Mucosa of descending colon (tissue), 3 donors: ENCODE measurements at regions not wholly inside any gene's neighbourhood (a gene's known extent, or its start where the extent isn't known, plus 50 kb on each side); places are given as distances from the start of the nearest gene placed in this dataset.
A peak's percentile ranks its signal among the peaks of the same experiment; 100 is the strongest.

Experiments
- ATAC-seq: fragments of 200-7000 bp; cut with Tn5 transposase; one replicate; pipeline ENCODE4 v1.9.1; 2020; ENCODE audit warnings: mild to moderate bottlenecking, moderate library complexity
- DNase-seq, 3 donors: peaks; one replicate each; pipeline ENCODE4 v3.0.0-alpha.2; 2020
- H3K36me3 ChIP-seq: fragments of 200-600 bp; one replicate; pipeline ENCODE4 v1.8.0; 2021; ENCODE audit warnings: low read depth, mild to moderate bottlenecking
- H3K4me1 ChIP-seq: fragments of 200-600 bp; one replicate; pipeline ENCODE4 v1.8.0; 2021; ENCODE audit warnings: low read depth, mild to moderate bottlenecking
- H3K4me3 ChIP-seq: fragments of 200-600 bp; one replicate; pipeline ENCODE4 v1.8.0; 2021; ENCODE audit warnings: mild to moderate bottlenecking
- H3K9me3 ChIP-seq: fragments of 200-600 bp; one replicate; pipeline ENCODE4 v1.8.0; 2021; ENCODE audit warnings: mild to moderate bottlenecking
- intact Hi-C, 2 donors: fragments of 100-400 bp; cut with DNase I in 1 of 2; cut with micrococcal nuclease in 1 of 2; formaldehyde crosslinking; loops; one replicate each; pipeline versions ENCODE4 v1.11.0 to v1.11.1; 2022; cut with DNase I, micrococcal nuclease
- TF ChIP-seq, protein P1 (sequence below): fragments of 200-600 bp; IDR thresholded peaks from one replicate; pipeline ENCODE4 v1.8.0; 2022; ENCODE audit warnings: antibody characterized with exemption, mild to moderate bottlenecking
- donor health status: DM: no; HTN: no; CAD: no; lungs with moderate emphysema.
- donor health status: DM: no; HTN: no; CAD: no.
- donor health status: DM: no; HTN: yes; CAD: no.

DNA sequence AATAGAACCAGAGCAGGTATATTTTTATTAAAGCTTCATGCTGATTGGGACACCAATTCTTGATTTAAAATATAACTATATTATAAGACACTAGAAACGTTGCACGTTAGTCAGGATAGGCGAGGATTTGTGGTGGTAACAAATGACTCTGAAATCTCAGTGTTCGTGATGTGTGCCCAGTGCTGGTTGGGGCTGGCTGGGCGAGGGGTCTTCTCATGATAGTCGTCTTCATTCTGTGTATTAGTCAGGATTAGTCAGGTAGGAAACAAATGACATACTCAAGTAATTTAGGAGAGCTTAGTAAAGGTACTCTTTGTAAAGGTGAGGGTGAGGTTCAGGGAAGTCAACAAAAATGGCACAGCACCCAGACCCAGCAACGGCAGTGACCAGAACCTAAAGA is 73.9 kb upstream of the HIF1A start:
- Histone ChIP-seq H3K4me3 (no peak overlapping the region), H3K36me3 (no peaks in the 10 kb centered on the region), H3K4me1 (no peaks in the 10 kb centered on the region), H3K9me3 (no peaks in the 10 kb centered on the region)
- ATAC-seq (no peak), DNase-seq (no peak)
- TF ChIP-seq, protein P1, sequence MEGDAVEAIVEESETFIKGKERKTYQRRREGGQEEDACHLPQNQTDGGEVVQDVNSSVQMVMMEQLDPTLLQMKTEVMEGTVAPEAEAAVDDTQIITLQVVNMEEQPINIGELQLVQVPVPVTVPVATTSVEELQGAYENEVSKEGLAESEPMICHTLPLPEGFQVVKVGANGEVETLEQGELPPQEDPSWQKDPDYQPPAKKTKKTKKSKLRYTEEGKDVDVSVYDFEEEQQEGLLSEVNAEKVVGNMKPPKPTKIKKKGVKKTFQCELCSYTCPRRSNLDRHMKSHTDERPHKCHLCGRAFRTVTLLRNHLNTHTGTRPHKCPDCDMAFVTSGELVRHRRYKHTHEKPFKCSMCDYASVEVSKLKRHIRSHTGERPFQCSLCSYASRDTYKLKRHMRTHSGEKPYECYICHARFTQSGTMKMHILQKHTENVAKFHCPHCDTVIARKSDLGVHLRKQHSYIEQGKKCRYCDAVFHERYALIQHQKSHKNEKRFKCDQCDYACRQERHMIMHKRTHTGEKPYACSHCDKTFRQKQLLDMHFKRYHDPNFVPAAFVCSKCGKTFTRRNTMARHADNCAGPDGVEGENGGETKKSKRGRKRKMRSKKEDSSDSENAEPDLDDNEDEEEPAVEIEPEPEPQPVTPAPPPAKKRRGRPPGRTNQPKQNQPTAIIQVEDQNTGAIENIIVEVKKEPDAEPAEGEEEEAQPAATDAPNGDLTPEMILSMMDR = no peak
- intact Hi-C loops = no loop called here

DNA sequence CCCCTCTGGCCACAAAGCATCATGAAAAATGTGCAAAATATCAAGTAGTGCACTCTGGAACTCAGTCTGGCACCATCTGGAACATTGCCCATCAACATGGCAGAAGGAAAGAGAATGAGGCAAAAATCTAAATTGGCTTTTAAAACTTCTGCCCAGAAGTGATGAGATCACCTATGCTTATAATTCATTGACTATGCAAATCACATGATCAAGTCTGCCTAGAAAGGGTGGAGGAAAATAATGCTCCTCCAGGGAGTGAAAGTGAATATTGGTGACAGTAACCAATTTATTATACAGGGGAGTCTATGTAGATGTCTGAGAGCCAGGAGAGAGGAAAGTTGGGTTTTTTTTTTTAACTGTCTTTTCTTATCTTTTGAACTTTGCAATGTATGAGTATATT is 73.3 kb upstream of the HIF1A start:
- intact Hi-C loops = no loop called here
- Histone ChIP-seq H3K4me3 (no peak overlapping the region), H3K4me1 (no peaks in the 10 kb centered on the region), H3K9me3 (no peaks in the 10 kb centered on the region), H3K36me3 (no peaks in the 10 kb centered on the region)
- TF ChIP-seq, protein P1 = no peak
- no peak for DNase-seq
- no peak for ATAC-seq

DNA sequence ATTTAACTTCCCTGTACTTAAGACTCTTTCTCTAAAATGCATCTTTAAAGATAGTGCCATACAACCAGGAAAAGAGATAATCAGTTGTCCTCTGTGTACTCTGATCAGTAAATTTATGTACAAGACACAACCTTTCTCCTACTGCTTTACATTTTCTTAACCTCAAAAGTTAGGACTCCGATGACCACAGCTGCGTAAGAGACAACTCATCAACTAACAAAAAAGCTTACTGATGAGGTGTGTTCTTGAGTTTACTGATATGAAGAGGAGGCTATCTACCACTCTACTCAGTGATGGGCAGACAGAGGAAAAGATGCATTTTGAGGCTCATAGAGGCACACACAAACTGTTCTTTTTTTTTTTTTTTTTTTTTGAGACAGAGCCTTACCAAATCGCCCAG is 71.4 kb upstream of the HIF1A start:
- no peak for DNase-seq
- no peaks in the 10 kb centered on the region for H3K36me3 ChIP-seq
- intact Hi-C loops = no loop called here
- ATAC-seq = no peak
- H3K4me1 ChIP-seq = no peaks in the 10 kb centered on the region
- no peak overlapping the region for H3K4me3 ChIP-seq
- no peaks in the 10 kb centered on the region for H3K9me3 ChIP-seq
- TF ChIP-seq, protein P1 = no peak

DNA sequence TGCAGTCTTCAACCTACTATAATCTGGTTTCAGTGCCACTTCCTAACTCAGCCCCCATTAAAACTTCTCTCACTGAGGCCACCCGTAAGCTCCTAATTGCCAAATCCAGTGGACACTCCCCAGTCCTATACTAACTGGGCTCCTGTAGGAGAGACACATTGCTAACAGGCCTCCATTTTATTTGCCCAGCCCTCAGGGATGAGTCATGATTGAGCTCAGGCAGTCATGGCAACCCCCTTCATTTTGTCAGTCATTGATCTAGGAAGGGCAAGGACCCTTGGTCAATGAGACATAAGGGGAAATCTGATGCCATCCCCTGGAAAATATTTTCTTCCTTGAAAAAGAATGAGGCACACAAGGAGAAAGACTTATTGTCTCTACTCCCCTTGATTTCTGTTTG is 70.1 kb upstream of the HIF1A start:
- Histone ChIP-seq H3K4me3 (no peak overlapping the region), H3K9me3 (no peaks in the 10 kb centered on the region), H3K4me1 (no peaks in the 10 kb centered on the region), H3K36me3 (no peaks in the 10 kb centered on the region)
- no peak for DNase-seq
- TF ChIP-seq, protein P1 = no peak
- peak; percentile 34 for ATAC-seq
- intact Hi-C loops = no loop called here

DNA sequence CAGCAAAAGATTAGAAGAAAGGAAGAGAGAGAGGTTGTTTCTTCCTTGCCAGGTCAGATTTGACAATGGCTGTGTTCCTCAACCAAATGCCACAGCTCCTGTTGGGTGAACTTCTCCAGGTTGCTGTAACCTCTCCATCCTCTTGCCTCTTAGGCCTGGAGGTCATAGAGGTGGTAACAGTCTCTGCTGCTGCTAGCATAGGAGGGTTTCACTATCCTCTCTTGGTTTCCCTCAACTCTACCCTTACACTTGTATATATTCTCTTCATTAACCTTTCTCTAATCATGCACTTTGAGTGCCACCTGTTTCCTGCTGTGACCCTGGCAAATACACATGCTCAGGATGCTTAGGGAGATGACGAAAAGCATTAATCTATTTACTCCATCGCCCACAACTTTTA is 67.7 kb upstream of the HIF1A start:
- TF ChIP-seq, protein P1 = no peak
- no peak overlapping the region for H3K4me3 ChIP-seq
- DNase-seq (no peak), ATAC-seq (no peak)
- no peaks in the 10 kb centered on the region for H3K4me1 ChIP-seq
- no peaks in the 10 kb centered on the region for H3K9me3 ChIP-seq
- intact Hi-C loops = no loop called here
- no peaks in the 10 kb centered on the region for H3K36me3 ChIP-seq

DNA sequence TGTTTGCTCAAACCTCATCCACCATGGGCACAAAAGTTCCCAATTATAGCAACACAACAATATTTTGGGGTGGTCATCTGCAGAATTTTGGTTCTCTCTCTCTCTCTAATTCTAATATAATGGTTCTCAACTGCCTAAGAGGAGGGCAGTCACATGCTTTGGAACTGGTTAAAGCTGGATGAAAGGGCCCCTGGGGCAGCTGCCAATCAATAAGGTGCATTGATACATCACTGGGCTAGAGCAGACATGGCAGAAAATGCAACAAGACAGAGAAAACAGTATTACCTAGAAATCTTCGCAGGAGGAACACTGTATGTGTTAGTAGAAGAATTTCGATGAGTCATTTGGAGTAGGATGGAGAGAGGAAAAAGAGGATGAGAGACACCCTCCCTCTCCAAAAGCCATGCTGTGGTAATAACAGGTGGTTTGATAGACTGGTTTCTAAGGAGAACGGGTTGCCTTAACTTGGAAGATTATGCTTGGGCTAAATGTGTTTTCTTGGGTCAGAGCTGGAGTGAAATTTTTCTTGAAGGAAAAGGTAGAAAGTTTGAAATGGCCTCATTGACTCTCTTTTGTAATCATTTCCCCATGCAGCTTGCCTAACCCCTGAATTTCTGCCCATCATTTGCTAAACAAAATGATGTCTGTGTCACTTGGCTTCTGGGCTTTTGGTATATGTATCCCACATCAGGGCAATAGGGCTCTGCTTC is 67.1 kb upstream of the HIF1A start:
- ATAC-seq (no peak), DNase-seq (no peak)
- Histone ChIP-seq H3K36me3 (no peaks in the 10 kb centered on the region), H3K4me3 (no peak overlapping the region), H3K4me1 (no peaks in the 10 kb centered on the region), H3K9me3 (no peaks in the 10 kb centered on the region)
- TF ChIP-seq, protein P1 = no peak
- intact Hi-C loops = no loop called here
